Smooth muscle cell (in vitro differentiated cells): ENCODE measurements at regions not wholly inside any gene's neighbourhood (a gene's known extent, or its start where the extent isn't known, plus 50 kb on each side); places are given as distances from the start of the nearest gene placed in this dataset.
"Not testable (repeated sequence)": the region's sequence is repeated elsewhere in the genome, so short reads cannot be mapped to it uniquely, and the experiment has no call there.

Experiments
- DNase-seq: peaks from one replicate; lab custom pipeline; 2025; ENCODE audit not compliant: unreplicated experiment; lab: John Stamatoyannopoulos, UW
- H2AFZ ChIP-seq: fragments of 200-600 bp; sonication (generic); 2 replicates; pipeline ENCODE4 v1.6.0; 2016; ENCODE audit warnings: antibody characterized with exemption, low read depth, mild to moderate bottlenecking
- H3F3A ChIP-seq: fragments of 200-600 bp; sonication (generic); 2 replicates; pipeline ENCODE4 v1.6.0; 2017; ENCODE audit warnings: antibody characterized with exemption, low read depth
- H3K27ac ChIP-seq: fragments of 200-600 bp; sonication (generic); 2 replicates; pipeline ENCODE4 v1.5.1; 2016; ENCODE audit warnings: low read depth, mild to moderate bottlenecking
- H3K27me3 ChIP-seq: fragments of 200-600 bp; sonication (generic); 2 replicates; pipeline ENCODE4 v1.6.1; 2016; ENCODE audit warnings: low read depth, mild to moderate bottlenecking
- H3K36me3 ChIP-seq: fragments of 200-600 bp; sonication (generic); 2 replicates; pipeline ENCODE4 v1.5.1; 2016; ENCODE audit warnings: low read depth
- H3K4me1 ChIP-seq: fragments of 200-600 bp; sonication (generic); 2 replicates; pipeline ENCODE4 v1.5.1; 2016; ENCODE audit warnings: low read depth
- H3K4me2 ChIP-seq: fragments of 200-600 bp; sonication (generic); 2 replicates; pipeline ENCODE4 v1.6.0; 2016; ENCODE audit warnings: mild to moderate bottlenecking
- H3K4me3 ChIP-seq: fragments of 200-600 bp; sonication (generic); 2 replicates; pipeline ENCODE4 v1.5.1; 2016; ENCODE audit warnings: mild to moderate bottlenecking
- H3K79me2 ChIP-seq: fragments of 200-600 bp; sonication (generic); 2 replicates; pipeline ENCODE4 v1.6.0; 2016; ENCODE audit warnings: low read depth, mild to moderate bottlenecking
- H3K9ac ChIP-seq: fragments of 200-600 bp; sonication (generic); 2 replicates; pipeline ENCODE4 v1.6.0; 2016; ENCODE audit warnings: low read depth
- H3K9me3 ChIP-seq: fragments of 200-600 bp; sonication (generic); replicated peaks from 2 replicates; pipeline ENCODE4 v1.5.1; 2016; ENCODE audit warnings: low read depth
- H4K20me1 ChIP-seq: fragments of 200-600 bp; sonication (generic); 2 replicates; pipeline ENCODE4 v1.6.0; 2016; ENCODE audit warnings: low read depth
- WGBS: methylation state at CpG from one replicate; pipeline ENCODE4 v1.1.7; 2016; ENCODE audit warnings: low lambda C conversion rate; 5-methylcytosine and 5-hydroxymethylcytosine counted together
- TF ChIP-seq, protein P1 (sequence below): fragments of 200-600 bp; sonication (generic); IDR thresholded peaks from 2 replicates; pipeline ENCODE4 v1.5.1; 2017; ENCODE audit warnings: borderline replicate concordance, mild to moderate bottlenecking, antibody characterized with exemption; ENCODE audit not compliant: insufficient read depth, poor library complexity, severe bottlenecking

DNA sequence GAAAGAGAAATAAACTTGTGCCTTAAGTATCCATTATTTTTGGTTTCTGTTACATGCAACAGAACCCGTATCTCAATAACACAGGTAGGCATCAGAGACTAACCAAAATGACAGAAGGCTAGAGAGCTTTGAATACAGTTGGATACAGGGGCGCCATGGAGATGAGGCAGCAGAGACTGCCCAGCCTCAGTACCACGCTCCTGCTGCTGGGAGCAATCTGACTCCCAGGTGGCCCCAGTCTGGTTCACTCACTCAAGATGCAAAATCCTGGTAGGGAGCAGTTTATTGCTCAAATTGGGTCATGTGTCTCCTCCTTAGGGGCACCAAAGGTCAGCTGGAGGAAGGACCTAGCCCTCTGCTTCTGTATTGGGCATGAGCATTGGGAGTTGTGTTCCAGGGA, 218.9 kb downstream of the USP22 start:
- no peak for DNase-seq
- Histone ChIP-seq H3K9ac (no peak overlapping the region), H3K27me3 (no peaks in the 10 kb centered on the region), H3K9me3 (no peaks in the 10 kb centered on the region), H3K36me3 (no peaks in the 10 kb centered on the region), H2AFZ (no peak overlapping the region), H3K4me2 (no peak overlapping the region), H4K20me1 (no peaks in the 10 kb centered on the region), H3F3A (no peaks in the 10 kb centered on the region), H3K27ac (no peak overlapping the region), H3K79me2 (no peaks in the 10 kb centered on the region), H3K4me1 (no peaks in the 10 kb centered on the region), H3K4me3 (no peak overlapping the region)
- TF ChIP-seq, protein P1, sequence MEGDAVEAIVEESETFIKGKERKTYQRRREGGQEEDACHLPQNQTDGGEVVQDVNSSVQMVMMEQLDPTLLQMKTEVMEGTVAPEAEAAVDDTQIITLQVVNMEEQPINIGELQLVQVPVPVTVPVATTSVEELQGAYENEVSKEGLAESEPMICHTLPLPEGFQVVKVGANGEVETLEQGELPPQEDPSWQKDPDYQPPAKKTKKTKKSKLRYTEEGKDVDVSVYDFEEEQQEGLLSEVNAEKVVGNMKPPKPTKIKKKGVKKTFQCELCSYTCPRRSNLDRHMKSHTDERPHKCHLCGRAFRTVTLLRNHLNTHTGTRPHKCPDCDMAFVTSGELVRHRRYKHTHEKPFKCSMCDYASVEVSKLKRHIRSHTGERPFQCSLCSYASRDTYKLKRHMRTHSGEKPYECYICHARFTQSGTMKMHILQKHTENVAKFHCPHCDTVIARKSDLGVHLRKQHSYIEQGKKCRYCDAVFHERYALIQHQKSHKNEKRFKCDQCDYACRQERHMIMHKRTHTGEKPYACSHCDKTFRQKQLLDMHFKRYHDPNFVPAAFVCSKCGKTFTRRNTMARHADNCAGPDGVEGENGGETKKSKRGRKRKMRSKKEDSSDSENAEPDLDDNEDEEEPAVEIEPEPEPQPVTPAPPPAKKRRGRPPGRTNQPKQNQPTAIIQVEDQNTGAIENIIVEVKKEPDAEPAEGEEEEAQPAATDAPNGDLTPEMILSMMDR = no peak
- 96% methylated on average over 3 of the region's 3 CpGs for WGBS

DNA sequence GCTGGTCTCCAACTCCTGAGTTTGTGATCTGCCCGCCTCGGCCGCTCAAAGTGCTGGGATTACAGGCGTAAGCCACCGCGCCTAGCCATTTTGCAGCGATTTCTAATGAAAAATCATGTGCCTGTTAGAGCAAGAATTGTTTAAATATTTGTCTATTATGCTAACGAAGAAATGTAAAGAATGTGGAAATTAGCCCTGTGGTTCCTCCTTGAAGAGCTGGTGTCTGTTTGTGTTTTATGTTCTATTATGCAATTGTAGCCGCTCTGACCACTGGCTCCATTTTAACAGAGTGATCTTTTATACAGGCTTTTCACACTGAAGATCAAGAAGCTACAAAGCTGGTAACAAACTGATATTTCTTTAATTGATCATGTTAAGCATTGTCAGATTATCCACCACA, 217.3 kb downstream of the USP22 start:
- DNase-seq = no peak
- H3K27ac ChIP-seq = no peak overlapping the region
- no peak overlapping the region for H3K4me2 ChIP-seq
- no peak overlapping the region for H3K4me3 ChIP-seq
- no peaks in the 10 kb centered on the region for H3K27me3 ChIP-seq
- H4K20me1 ChIP-seq = no peaks in the 10 kb centered on the region
- no peaks in the 10 kb centered on the region for H3K79me2 ChIP-seq
- H3K36me3 ChIP-seq = no peaks in the 10 kb centered on the region
- no peaks in the 10 kb centered on the region for H3K4me1 ChIP-seq
- TF ChIP-seq, protein P1 = no peak
- no peak overlapping the region for H3K9ac ChIP-seq
- H3F3A ChIP-seq = no peaks in the 10 kb centered on the region
- WGBS = 90% methylated on average over 9 of the region's 9 CpGs
- no peak overlapping the region for H2AFZ ChIP-seq
- H3K9me3 ChIP-seq = no peaks in the 10 kb centered on the region

DNA sequence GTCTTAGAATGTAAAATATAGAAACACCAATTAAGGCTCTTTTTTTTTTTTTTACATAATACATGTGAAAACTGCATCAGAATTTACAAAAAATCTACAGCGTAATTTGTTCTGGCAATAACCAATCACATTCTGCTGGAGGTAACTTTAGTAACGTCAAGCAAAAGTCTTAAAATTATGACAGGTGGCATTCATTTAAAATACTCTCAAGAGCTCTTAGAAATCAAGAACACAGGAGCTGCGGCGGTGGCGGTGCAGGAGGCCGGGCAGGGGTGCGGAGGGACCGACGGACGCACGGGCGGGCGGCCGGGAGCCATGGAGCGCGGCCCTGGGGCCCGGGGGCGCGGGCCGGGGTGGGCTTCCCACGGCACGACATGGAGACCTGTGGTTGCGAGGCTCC, 202.4 kb downstream of the USP22 start:
- H3K79me2 ChIP-seq, H2AFZ ChIP-seq, DNase-seq, H3K4me3 ChIP-seq, H3K9ac ChIP-seq, H3K9me3 ChIP-seq, H3K4me1 ChIP-seq, H3F3A ChIP-seq, H3K27ac ChIP-seq, H3K4me2 ChIP-seq, H3K36me3 ChIP-seq, H3K27me3 ChIP-seq, H4K20me1 ChIP-seq: not testable (repeated sequence)
- 98% methylated on average over 6 of the region's 23 CpGs for WGBS

DNA sequence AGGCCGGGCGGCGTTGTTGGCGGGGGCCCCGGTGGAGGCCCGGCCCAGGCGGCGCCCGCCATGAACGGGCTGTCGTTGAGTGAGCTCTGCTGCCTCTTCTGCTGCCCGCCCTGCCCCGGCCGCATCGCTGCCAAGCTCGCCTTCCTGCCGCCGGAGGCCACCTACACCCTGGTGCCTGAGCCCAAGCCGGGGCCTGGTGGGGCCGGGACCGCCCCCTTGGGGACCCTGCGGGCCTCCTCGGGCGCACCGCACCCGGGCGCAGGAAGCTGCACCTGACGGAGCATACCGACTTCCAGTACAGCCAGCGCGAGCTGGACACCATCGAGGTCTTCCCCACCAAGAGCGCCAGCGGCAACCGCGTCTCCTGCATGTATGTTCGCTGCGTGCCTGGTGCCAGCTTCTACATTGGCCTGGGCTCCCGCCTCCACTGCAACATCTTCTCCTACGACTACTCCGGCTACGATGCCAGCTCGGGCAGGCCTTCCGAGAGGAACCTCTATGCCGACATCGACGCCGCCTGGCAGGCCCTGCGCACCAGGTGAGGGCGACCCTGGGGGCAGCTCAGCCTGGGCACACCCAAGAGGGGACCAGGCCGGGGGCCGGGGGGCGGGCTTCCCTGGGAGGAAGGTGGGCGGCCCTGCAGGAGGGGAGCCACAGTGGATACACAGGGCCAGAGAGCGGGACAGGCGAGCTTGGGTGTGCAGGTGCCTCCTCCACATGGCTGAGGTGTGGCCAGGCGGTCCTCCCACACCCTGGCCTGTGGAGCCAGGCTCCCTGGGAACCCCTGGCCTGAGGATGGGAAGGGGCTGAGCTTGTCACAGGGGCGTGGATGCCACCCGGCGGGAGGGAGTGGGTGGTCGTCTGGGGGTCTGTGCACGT, 201.6 kb downstream of the USP22 start:
- H3K4me3 ChIP-seq, H3K27ac ChIP-seq, H3K9ac ChIP-seq, DNase-seq, H3K4me2 ChIP-seq, H3K36me3 ChIP-seq, H3K27me3 ChIP-seq, H3K79me2 ChIP-seq, H3K9me3 ChIP-seq, H3K4me1 ChIP-seq, H4K20me1 ChIP-seq, H2AFZ ChIP-seq, H3F3A ChIP-seq: not testable (repeated sequence)
- 96% methylated on average over 38 of the region's 62 CpGs for WGBS

DNA sequence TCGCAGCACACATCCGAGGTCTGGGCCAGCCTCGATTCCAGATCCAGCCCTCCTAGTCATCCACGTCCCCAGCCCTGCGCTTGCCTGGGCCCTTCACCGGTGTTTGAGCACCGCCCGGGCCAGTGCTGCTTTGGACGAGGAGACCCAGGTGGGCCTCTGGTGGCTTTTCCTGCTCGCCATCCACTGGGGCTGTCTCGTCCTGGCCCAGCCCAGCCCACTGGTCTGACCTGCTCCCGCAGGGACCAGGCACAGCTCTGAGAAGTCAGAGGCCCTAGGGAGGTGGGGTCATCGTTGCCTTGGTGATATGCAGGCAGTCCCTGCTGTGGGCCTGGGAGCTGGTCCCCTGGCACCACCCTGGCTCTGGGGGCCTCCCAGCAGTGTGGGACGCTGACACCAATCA, 200.8 kb downstream of the USP22 start:
- not testable (repeated sequence) for H3K36me3 ChIP-seq, H3K27ac ChIP-seq, H3K4me2 ChIP-seq, DNase-seq, H3K79me2 ChIP-seq, H3F3A ChIP-seq, H3K27me3 ChIP-seq, H3K9me3 ChIP-seq, H3K9ac ChIP-seq, H4K20me1 ChIP-seq, H3K4me3 ChIP-seq, H3K4me1 ChIP-seq, H2AFZ ChIP-seq
- 93% methylated on average over 10 of the region's 14 CpGs for WGBS

DNA sequence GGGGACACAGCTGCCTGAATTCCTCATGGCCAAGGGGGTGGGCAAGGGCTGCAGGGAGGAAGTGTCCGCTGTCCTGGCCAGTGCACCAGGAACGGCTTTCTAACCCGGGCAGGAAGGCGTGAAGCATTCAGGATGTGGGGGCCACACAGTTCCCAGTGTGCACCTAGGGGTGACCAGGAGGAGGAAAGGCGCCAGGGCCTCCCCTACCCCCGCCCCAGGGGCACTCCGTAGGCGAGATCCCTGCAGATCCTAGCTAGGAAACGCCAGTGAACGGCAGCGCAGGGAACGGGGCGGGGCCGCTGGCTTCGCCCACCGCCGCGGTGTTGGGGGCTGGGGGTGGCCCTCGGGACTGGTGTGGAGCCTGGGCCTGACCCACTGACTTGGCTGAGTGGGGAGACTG, 199.6 kb downstream of the USP22 start:
- not testable (repeated sequence) for H2AFZ ChIP-seq
- 62% methylated on average over 7 of the region's 19 CpGs for WGBS

DNA sequence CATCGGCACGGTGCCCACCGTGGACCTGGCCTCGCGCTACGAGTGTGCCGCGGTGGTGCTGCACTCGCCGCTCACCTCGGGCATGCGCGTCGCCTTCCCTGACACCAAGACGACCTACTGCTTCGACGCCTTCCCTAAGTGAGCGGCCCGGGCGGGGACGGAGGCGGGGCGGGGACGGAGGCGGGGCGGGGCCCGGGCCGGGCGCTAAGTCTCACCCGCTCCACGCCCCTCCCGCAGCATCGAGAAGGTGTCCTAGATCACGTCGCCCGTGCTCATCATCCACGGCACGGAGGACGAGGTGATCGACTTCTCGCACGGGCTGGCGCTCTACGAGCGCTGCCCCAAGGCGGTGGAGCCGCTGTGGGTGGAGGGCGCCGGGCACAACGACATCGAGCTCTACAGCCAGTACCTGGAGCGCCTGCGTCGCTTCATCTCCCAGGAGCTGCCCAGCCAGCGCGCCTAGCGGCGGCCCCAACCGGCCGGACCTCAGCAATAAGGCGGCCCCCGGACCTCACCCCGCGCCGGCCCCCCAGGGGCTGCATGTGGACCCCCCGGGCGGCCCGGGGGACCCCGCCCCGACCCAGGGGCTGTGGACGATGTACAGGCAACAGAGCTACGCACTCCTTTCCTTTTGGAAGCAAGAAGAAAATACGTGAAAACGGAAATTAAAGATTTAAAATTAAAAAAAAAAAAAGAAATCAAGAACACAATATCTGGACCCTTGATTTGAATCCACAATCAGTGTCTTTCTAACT, 198.8 kb downstream of the USP22 start:
- Histone ChIP-seq H3K4me2 (peak overlapping the region; percentile 90), H3K4me3 (peak overlapping the region; percentile 54)

More for the DNA sequence above, 199.6 kb downstream of the USP22 start:
- not testable (repeated sequence) for DNase-seq, H3F3A ChIP-seq, H3K9ac ChIP-seq, H3K36me3 ChIP-seq, H3K79me2 ChIP-seq, H3K27me3 ChIP-seq, H3K9me3 ChIP-seq, H3K4me1 ChIP-seq, H4K20me1 ChIP-seq, H3K27ac ChIP-seq
- H3K4me3 ChIP-seq = peak overlapping the region; percentile 54
- peak overlapping the region; percentile 90 for H3K4me2 ChIP-seq

More for the DNA sequence above, 198.8 kb downstream of the USP22 start:
- H3F3A ChIP-seq, H3K4me1 ChIP-seq, H3K9ac ChIP-seq, H4K20me1 ChIP-seq, H3K27ac ChIP-seq, DNase-seq, H3K9me3 ChIP-seq, H3K36me3 ChIP-seq, H3K27me3 ChIP-seq, H3K79me2 ChIP-seq: not testable (repeated sequence)
- 1% methylated on average over 36 of the region's 74 CpGs for WGBS
- H2AFZ ChIP-seq = peak overlapping the region; percentile 77
